ENCODE measurements at regions not wholly inside any gene's neighbourhood (a gene's known extent, or its start where the extent isn't known, plus 50 kb on each side); places are given as distances from the start of the nearest gene placed in this dataset.

GRCh38 chr10:36048780-36049179 lies 406.7 kb upstream of the FZD8 start:
- no peak for TF ChIP-seq POLR2AphosphoS5 (IDR thresholded peaks at IDR 0.05)
- no peak for TF ChIP-seq CTCF (IDR thresholded peaks at IDR 0.05)
- no peak for TF ChIP-seq POLR2A (IDR thresholded peaks at IDR 0.05)
- no peaks in the 10 kb centered on the region for H3K4me1 ChIP-seq

GRCh38 chr10:36048236-36048635 lies 406.1 kb upstream of the FZD8 start:
- Histone ChIP-seq H3K4me3 (no peak overlapping the region), H3K27me3 (no peaks in the 10 kb centered on the region), H3K9me3 (no peaks in the 10 kb centered on the region), H3K4me1 (no peaks in the 10 kb centered on the region), H3K27ac (no peak overlapping the region), H3K36me3 (no peaks in the 10 kb centered on the region)
- TF ChIP-seq POLR2A (IDR thresholded peaks at IDR 0.05) (no peak), CTCF (IDR thresholded peaks at IDR 0.05) (no peak), POLR2AphosphoS5 (IDR thresholded peaks at IDR 0.05) (no peak)
- no peak for DNase-seq (ENCODE audit: low spot score in 2 of 2)
- intact Hi-C loops (cut with DNase I; ENCODE audit: low total_unique reads) = no loop called here

More at GRCh38 chr10:36048780-36049179, 406.7 kb upstream of the FZD8 start:
- Histone ChIP-seq H3K27me3 (no peaks in the 10 kb centered on the region), H3K9me3 (no peaks in the 10 kb centered on the region), H3K27ac (no peak overlapping the region), H3K36me3 (no peaks in the 10 kb centered on the region), H3K4me3 (no peak overlapping the region)
- DNase-seq (ENCODE audit: low spot score in 2 of 2) = no peak
- intact Hi-C loops (cut with DNase I; ENCODE audit: low total_unique reads) = no loop called here

- H3K4me3 ChIP-seq = no peak overlapping the region
- no peak for DNase-seq (ENCODE audit: low spot score in 2 of 2)
- no peak overlapping the region for H3K27ac ChIP-seq
- intact Hi-C loops (cut with DNase I; ENCODE audit: low total_unique reads) = no loop called here
- H3K36me3 ChIP-seq = no peaks in the 10 kb centered on the region
- H3K27me3 ChIP-seq = no peaks in the 10 kb centered on the region
- H3K4me1 ChIP-seq = no peaks in the 10 kb centered on the region
- TF ChIP-seq POLR2A (IDR thresholded peaks at IDR 0.05) = no peak
- TF ChIP-seq CTCF (IDR thresholded peaks at IDR 0.05) = no peak
- H3K9me3 ChIP-seq = no peaks in the 10 kb centered on the region
These were observed 400.0 kb upstream of the FZD8 start for GRCh38 chr10:36042135-36042534.

- intact Hi-C loops (cut with DNase I; ENCODE audit: low total_unique reads) = no loop called here
- Histone ChIP-seq H3K27ac (no peak overlapping the region), H3K9me3 (no peaks in the 10 kb centered on the region), H3K36me3 (no peaks in the 10 kb centered on the region), H3K27me3 (no peaks in the 10 kb centered on the region), H3K4me3 (no peak overlapping the region), H3K4me1 (no peaks in the 10 kb centered on the region)
- DNase-seq (ENCODE audit: low spot score in 2 of 2) = no peak
- TF ChIP-seq CTCF (IDR thresholded peaks at IDR 0.05) (no peak), POLR2AphosphoS5 (IDR thresholded peaks at IDR 0.05) (no peak), POLR2A (IDR thresholded peaks at IDR 0.05) (no peak)
These were observed 396.3 kb upstream of the FZD8 start for GRCh38 chr10:36038316-36038955.

- no peaks in the 10 kb centered on the region for H3K4me1 ChIP-seq
- TF ChIP-seq POLR2AphosphoS5 (IDR thresholded peaks at IDR 0.05) (no peak), CTCF (IDR thresholded peaks at IDR 0.05) (no peak)
- no peak overlapping the region for H3K27ac ChIP-seq
- H3K4me3 ChIP-seq = no peak overlapping the region
- intact Hi-C loops (cut with DNase I; ENCODE audit: low total_unique reads) = no loop called here
- H3K36me3 ChIP-seq = no peaks in the 10 kb centered on the region
- no peaks in the 10 kb centered on the region for H3K27me3 ChIP-seq
- no peaks in the 10 kb centered on the region for H3K9me3 ChIP-seq
- no peak for DNase-seq (ENCODE audit: low spot score in 2 of 2)
These were observed 394.0 kb upstream of the FZD8 start for GRCh38 chr10:36036137-36036536.
